H1 (cell line): ENCODE measurements at regions not wholly inside any gene's neighbourhood (a gene's known extent, or its start where the extent isn't known, plus 50 kb on each side); places are given as distances from the start of the nearest gene placed in this dataset.

Source experiments
- CTCF ChIA-PET: fragments of 300-600 bp; sonication (Branson Sonifier 250); formaldehyde crosslinking; loops from one replicate; lab custom pipeline; 2021; ENCODE audit not compliant: partially characterized antibody; lab: Charles Lee
- POLR2A ChIA-PET: fragments of 300-600 bp; sonication (Branson Sonifier 250); formaldehyde crosslinking; loops from one replicate; lab custom pipeline; 2021; ENCODE audit warnings: inconsistent platforms; ENCODE audit not compliant: partially characterized antibody; lab: Charles Lee
- DNase-seq, 2 experiments: peaks; one replicate each; pipeline versions ENCODE4 v3.0.0 to v3.0.0-alpha.2; 2010 to 2022; ENCODE audit warnings: low spot score in 2 of 2, low read depth in 1 of 2, mixed read lengths in 1 of 2
- FAIRE-seq: peaks from 2 replicates; lab custom pipeline; 2011; peaks lifted over from hg19 to GRCh38; lab: Jason Lieb, UNC
- H2AFZ ChIP-seq: 2 replicates; pipeline ENCODE4 v1.8.1; 2012; ENCODE audit warnings: low read length, inconsistent platforms
- H2AK5ac ChIP-seq: 2 replicates; pipeline ENCODE4 v1.6.1; 2013; ENCODE audit warnings: low read depth, low read length
- H2BK120ac ChIP-seq: replicated peaks from 2 replicates; pipeline ENCODE3; 2013; ENCODE audit warnings: low read depth, low read length, inconsistent platforms
- H2BK12ac ChIP-seq: 2 replicates; pipeline ENCODE4 v1.6.1; 2013; ENCODE audit warnings: low read depth, low read length
- H2BK15ac ChIP-seq: 2 replicates; pipeline ENCODE4 v1.6.1; 2013; ENCODE audit warnings: low read length
- H2BK20ac ChIP-seq: 2 replicates; pipeline ENCODE4 v1.6.1; 2013; ENCODE audit warnings: low read length
- H2BK5ac ChIP-seq: 2 replicates; pipeline ENCODE4 v1.6.1; 2013; ENCODE audit warnings: low read depth, low read length
- H3K14ac ChIP-seq: 2 replicates; pipeline ENCODE4 v1.6.1; 2013; ENCODE audit warnings: inconsistent platforms; ENCODE audit not compliant: insufficient read length
- H3K18ac ChIP-seq: 2 replicates; pipeline ENCODE4 v1.6.1; 2013; ENCODE audit warnings: low read length; ENCODE audit errors: extremely low read depth
- H3K23ac ChIP-seq: 2 replicates; pipeline ENCODE4 v1.6.1; 2013; ENCODE audit warnings: inconsistent platforms; ENCODE audit not compliant: insufficient read length
- H3K23me2 ChIP-seq: 2 replicates; pipeline ENCODE4 v1.6.1; 2013; ENCODE audit warnings: low read depth, low read length
- H3K27ac ChIP-seq: 2 replicates; pipeline ENCODE4 v1.6.1; 2011; ENCODE audit warnings: low read depth, low read length, inconsistent platforms
- H3K27me3 ChIP-seq, 4 experiments: replicated peaks in 1 of 4; 1 replicate in 1 of 4; 2 replicates in 3 of 4; pipeline versions ENCODE4 v1.6.1 to v1.8.1; 2011 to 2013; ENCODE audit warnings: low read length in 3 of 4, mild to moderate bottlenecking in 3 of 4, inconsistent platforms in 2 of 4, mixed read lengths in 2 of 4, moderate library complexity in 1 of 4; ENCODE audit not compliant: control insufficient read depth in 3 of 4, insufficient read depth in 3 of 4; ENCODE audit errors: extremely low read depth in 1 of 4
- H3K36me3 ChIP-seq, 4 experiments: 2 replicates each; pipeline versions ENCODE4 v1.6.1 to v1.8.1; 2011 to 2013; ENCODE audit warnings: mild to moderate bottlenecking in 4 of 4, low read length in 3 of 4, moderate library complexity in 2 of 4, control low read depth in 1 of 4, inconsistent platforms in 1 of 4; ENCODE audit not compliant: insufficient read depth in 4 of 4, control insufficient read depth in 2 of 4
- H3K4ac ChIP-seq: replicated peaks from 2 replicates; pipeline ENCODE3; 2013; ENCODE audit warnings: low read length, low read depth, mixed read lengths, inconsistent platforms; ENCODE audit not compliant: insufficient read length
- H3K4me1 ChIP-seq, 4 experiments: replicated peaks in 1 of 4; 1 replicate in 1 of 4; 2 replicates in 3 of 4; pipeline versions ENCODE4 v1.6.1 to v1.8.1; 2011 to 2013; ENCODE audit warnings: low read length in 3 of 4, inconsistent platforms in 2 of 4, mixed read lengths in 1 of 4; ENCODE audit not compliant: insufficient read depth in 4 of 4, control insufficient read depth in 3 of 4
- H3K4me2 ChIP-seq, 2 experiments: 2 replicates each; pipeline versions ENCODE4 v1.6.1 to v1.8.1; 2011 to 2013; ENCODE audit warnings: low read depth in 2 of 2, low read length in 2 of 2, control low read depth in 1 of 2, inconsistent platforms in 1 of 2, mild to moderate bottlenecking in 1 of 2; ENCODE audit not compliant: insufficient read depth in 1 of 2
- H3K4me3 ChIP-seq, 4 experiments: fragments of 200-600, 300-600 bp in 1 of 4; sonication (generic), shearing (Covaris generic), sonication (Bioruptor Twin) in 1 of 4; 2 replicates each; pipeline versions ENCODE4 v1.5.1 to v1.8.1; 2011 to 2016; ENCODE audit warnings: low read length in 4 of 4, low read depth in 3 of 4, control low read depth in 2 of 4, inconsistent platforms in 2 of 4, mild to moderate bottlenecking in 2 of 4, mixed read lengths in 1 of 4, moderate library complexity in 1 of 4; ENCODE audit not compliant: insufficient read depth in 2 of 4; ENCODE audit errors: extremely low read depth in 1 of 4
- H3K56ac ChIP-seq: replicated peaks from 2 replicates; pipeline ENCODE3; 2013; ENCODE audit warnings: low read depth, mild to moderate bottlenecking, mixed read lengths, low read length, inconsistent platforms; ENCODE audit not compliant: insufficient read length
- H3K79me1 ChIP-seq: 2 replicates; pipeline ENCODE4 v1.6.1; 2013; ENCODE audit warnings: low read depth, low read length, control low read depth
- H3K79me2 ChIP-seq, 2 experiments: 2 replicates each; pipeline versions ENCODE4 v1.6.1 to v1.8.1; 2012 to 2013; ENCODE audit warnings: low read length in 2 of 2, mild to moderate bottlenecking in 2 of 2, inconsistent platforms in 1 of 2; ENCODE audit not compliant: insufficient read depth in 2 of 2, control insufficient read depth in 1 of 2
- H3K9ac ChIP-seq, 4 experiments: replicated peaks in 1 of 4; 1 replicate in 1 of 4; 2 replicates in 3 of 4; pipeline versions ENCODE4 v1.6.1 to v1.8.1; 2011 to 2013; ENCODE audit warnings: low read depth in 3 of 4, low read length in 3 of 4, control low read depth in 2 of 4, mild to moderate bottlenecking in 2 of 4, moderate library complexity in 2 of 4, inconsistent platforms in 1 of 4; ENCODE audit errors: extremely low read depth in 1 of 4
- H3K9me3 ChIP-seq, 2 experiments: 2 replicates each; pipeline versions ENCODE4 v1.6.1 to v1.8.1; 2012 to 2013; ENCODE audit warnings: mild to moderate bottlenecking in 2 of 2, moderate library complexity in 2 of 2, control low read depth in 1 of 2, inconsistent platforms in 1 of 2, low read depth in 1 of 2, low read length in 1 of 2, mixed read lengths in 1 of 2; ENCODE audit not compliant: insufficient read depth in 2 of 2
- H4K20me1 ChIP-seq, 2 experiments: replicated peaks in 1 of 2; 2 replicates each; pipeline versions ENCODE3 to v1.8.1; 2011 to 2013; ENCODE audit warnings: inconsistent platforms in 2 of 2, low read length in 2 of 2, mild to moderate bottlenecking in 1 of 2; ENCODE audit not compliant: insufficient read depth in 2 of 2, control insufficient read depth in 1 of 2
- H4K5ac ChIP-seq: 2 replicates; pipeline ENCODE4 v1.6.1; 2013; ENCODE audit warnings: low read length, low read depth, mixed read lengths, inconsistent platforms; ENCODE audit not compliant: insufficient read length
- H4K8ac ChIP-seq: 2 replicates; pipeline ENCODE4 v1.8.0; 2013; ENCODE audit warnings: mild to moderate bottlenecking, moderate library complexity, low read length, inconsistent platforms; ENCODE audit not compliant: insufficient read depth; ENCODE audit errors: extremely low read depth
- H4K91ac ChIP-seq: replicated peaks from 2 replicates; pipeline ENCODE3; 2013; ENCODE audit warnings: low read length, mixed read lengths, inconsistent platforms; ENCODE audit not compliant: insufficient read length
- CHD1 ChIP-seq: IDR thresholded peaks from 2 replicates; pipeline ENCODE4 v1.6.1; 2012; ENCODE audit warnings: low read depth, low read length, improper control_type of control experiment
- CTBP2 ChIP-seq: IDR thresholded peaks from 2 replicates; pipeline ENCODE4 v1.7.0; 2011; ENCODE audit warnings: borderline replicate concordance, mild to moderate bottlenecking, moderate library complexity, mixed read lengths, low read length; ENCODE audit not compliant: insufficient read depth, insufficient read length
- EP300 ChIP-seq, 2 experiments: IDR thresholded peaks; 1 replicate in 1 of 2; 2 replicates in 1 of 2; pipeline ENCODE4 v1.6.1; 2011 to 2012; ENCODE audit warnings: low read depth in 2 of 2, low read length in 2 of 2, mild to moderate bottlenecking in 2 of 2, borderline replicate concordance in 1 of 2, inconsistent platforms in 1 of 2, moderate library complexity in 1 of 2
- GTF2F1 ChIP-seq: IDR thresholded peaks from 2 replicates; pipeline ENCODE4 v1.6.1; 2012; ENCODE audit warnings: low read depth, low read length, improper control_type of control experiment, borderline replicate concordance
- HDAC2 ChIP-seq, 2 experiments: fragments of 300-600 bp in 1 of 2; sonication (generic) in 1 of 2; IDR thresholded peaks; 2 replicates each; pipeline ENCODE4 v1.6.1; 2011 to 2012; ENCODE audit warnings: low read depth in 2 of 2, low read length in 2 of 2, mild to moderate bottlenecking in 2 of 2, moderate library complexity in 2 of 2, borderline replicate concordance in 1 of 2, inconsistent platforms in 1 of 2
- JUN ChIP-seq: IDR thresholded peaks from 2 replicates; pipeline ENCODE4 v1.6.1; 2011; ENCODE audit warnings: low read depth, mild to moderate bottlenecking, improper control_type of control experiment, low read length
- JUND ChIP-seq: IDR thresholded peaks from 2 replicates; pipeline ENCODE4 v1.6.1; 2011; ENCODE audit warnings: mild to moderate bottlenecking, improper control_type of control experiment, low read length
- POU5F1 ChIP-seq: IDR thresholded peaks from 2 replicates; pipeline ENCODE4 v1.6.1; 2011; ENCODE audit warnings: low read depth, mild to moderate bottlenecking, low read length, moderate library complexity
- RBBP5 ChIP-seq: IDR thresholded peaks from 2 replicates; pipeline ENCODE4 v1.7.1; 2012; ENCODE audit warnings: low read depth, mild to moderate bottlenecking, inconsistent platforms, low read length, moderate library complexity, borderline replicate concordance
- RFX5 ChIP-seq: IDR thresholded peaks from 2 replicates; pipeline ENCODE4 v1.6.1; 2011; ENCODE audit warnings: low read depth, low read length, improper control_type of control experiment, borderline replicate concordance
- SIN3A ChIP-seq, 2 experiments: IDR thresholded peaks in 1 of 2; conservative IDR thresholded peaks in 1 of 2; 2 replicates each; pipeline ENCODE4 v1.6.1; 2011 to 2012; ENCODE audit warnings: low read length in 2 of 2, improper control_type of control experiment in 1 of 2, low read depth in 1 of 2, mild to moderate bottlenecking in 1 of 2
- SIX5 ChIP-seq: IDR thresholded peaks from 2 replicates; pipeline ENCODE4 v1.6.1; 2011; ENCODE audit warnings: mild to moderate bottlenecking, low read depth, low read length
- TCF12 ChIP-seq: IDR thresholded peaks from 2 replicates; pipeline ENCODE4 v1.6.1; 2011; ENCODE audit warnings: low read depth, mild to moderate bottlenecking, low read length
- WGBS, 2 experiments: shearing (Covaris generic) in 1 of 2; methylation state at CpG; one replicate each; pipeline versions ENCODE4 v1.1.6 to v1.1.7; 2013 to 2015; ENCODE audit warnings: low lambda C conversion rate in 2 of 2, mixed read lengths in 2 of 2, inconsistent platforms in 1 of 2, low coverage in 1 of 2, missing lambda C conversion rate in 1 of 2; ENCODE audit not compliant: insufficient replicate concordance in 2 of 2, insufficient coverage in 1 of 2, insufficient read length in 1 of 2; ENCODE audit errors: extremely low coverage in 1 of 2, missing lambda C conversion rate in 1 of 2; 5-methylcytosine and 5-hydroxymethylcytosine counted together

DNA sequence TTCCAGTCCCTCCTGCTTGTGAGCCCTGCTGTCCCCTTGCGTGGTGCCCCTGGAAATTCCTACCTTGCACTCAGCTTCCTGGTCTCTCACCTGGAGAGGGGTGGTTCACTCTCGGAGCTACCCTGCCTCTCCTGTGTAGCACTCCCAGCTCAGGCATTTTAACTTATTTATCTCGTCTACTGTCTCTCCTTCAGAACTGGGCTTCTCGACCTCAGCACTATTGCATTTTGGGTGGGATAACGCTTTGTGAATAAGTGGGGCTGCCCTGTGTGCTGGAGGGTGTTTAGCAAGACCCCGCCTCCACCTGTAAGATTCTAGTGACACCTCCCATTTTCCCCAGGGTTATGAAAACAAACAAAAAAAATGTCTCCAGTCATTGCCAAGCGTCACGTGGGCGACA is 56.0 kb upstream of the SORCS2 start:
- 79% methylated on average over 9 of the region's 9 CpGs; no CpG with 5 or more reads in 1 of the 2 experiments for WGBS, 2 experiments
- Histone ChIP-seq H2AFZ (no peak overlapping the region), H3K36me3 (no peaks in the 10 kb centered on the region)

More for the DNA sequence above, 56.0 kb upstream of the SORCS2 start:
- H3K23ac ChIP-seq, result no peak overlapping the region
- POLR2A ChIA-PET, result no interaction called here
- no peak overlapping the region for H4K5ac ChIP-seq
- FAIRE-seq, result no peak
- H3K23me2 ChIP-seq, result peaks cover 7% of the 10 kb centered on the region
- H4K91ac ChIP-seq, result no peak overlapping the region
- peaks cover 0 to 7% (median 4%) of the 10 kb centered on the region in 4 experiments; a peak in 6 of 7 replicates for H3K4me1 ChIP-seq
- H4K20me1 ChIP-seq, result peaks cover 0 to 5% of the 10 kb centered on the region in 2 experiments
- no peak overlapping the region for H3K56ac ChIP-seq
- no peak overlapping the region for H3K4me3 ChIP-seq
- no peak overlapping the region for H2AK5ac ChIP-seq
- H3K9ac ChIP-seq, result no peak overlapping the region
- H2BK12ac ChIP-seq, result no peak overlapping the region
- H3K79me2 ChIP-seq, result no peaks in the 10 kb centered on the region
- H3K4me2 ChIP-seq, result no peak overlapping the region
- no peak overlapping the region for H3K14ac ChIP-seq
- TF ChIP-seq EP300 (IDR thresholded peaks at IDR 0.05; ENCODE audit: borderline replicate concordance in 1 of 2, low read depth in 2 of 2, low read length in 2 of 2), result no peak
- TF ChIP-seq JUN, result no peak
- no peak for TF ChIP-seq GTF2F1
- no peak for TF ChIP-seq POU5F1
- no peak for TF ChIP-seq RFX5
- no peak for TF ChIP-seq CHD1
- no peak for TF ChIP-seq RBBP5
- no peak for TF ChIP-seq TCF12
- TF ChIP-seq HDAC2 (IDR thresholded peaks at IDR 0.05; ENCODE audit: borderline replicate concordance in 1 of 2, low read depth in 2 of 2, low read length in 2 of 2), result no peak
- TF ChIP-seq CTBP2, result no peak
- TF ChIP-seq SIX5, result no peak
- TF ChIP-seq SIN3A (conservative IDR thresholded peaks at IDR 0.05 in 1 of 2, IDR thresholded peaks at IDR 0.05 in 1 of 2; ENCODE audit: low read depth in 1 of 2, low read length in 2 of 2), result no peak
- TF ChIP-seq JUND, result no peak
- DNase-seq, result no peak
- H2BK15ac ChIP-seq, result no peak overlapping the region; the same call in 1 of the 2 replicates
- H4K8ac ChIP-seq, result no peak overlapping the region
- H3K4ac ChIP-seq, result no peak overlapping the region
- no peak overlapping the region; the same call in 1 of the 2 replicates for H3K18ac ChIP-seq
- no peaks in the 10 kb centered on the region for H3K9me3 ChIP-seq
- H3K27ac ChIP-seq, result no peak overlapping the region
- peak overlapping the region; percentile 52; the same call in 1 of the 2 replicates for H2BK5ac ChIP-seq
- no peak overlapping the region for H2BK120ac ChIP-seq
- H3K27me3 ChIP-seq, result no peaks in the 10 kb centered on the region
- H2BK20ac ChIP-seq, result no peak overlapping the region
- CTCF ChIA-PET, result interaction anchor here (0.5 to 2.7 kb wide), 2 partner anchors 13 to 282 kb away, joined by 5 to 6 read pairs; no protein-coding TSS in a partner anchor
- no peaks in the 10 kb centered on the region; the same call in 1 of the 2 replicates for H3K79me1 ChIP-seq
